ENCODE measurements at regions not wholly inside any gene's neighbourhood (a gene's known extent, or its start where the extent isn't known, plus 50 kb on each side); places are given as distances from the start of the nearest gene placed in this dataset.

DNA sequence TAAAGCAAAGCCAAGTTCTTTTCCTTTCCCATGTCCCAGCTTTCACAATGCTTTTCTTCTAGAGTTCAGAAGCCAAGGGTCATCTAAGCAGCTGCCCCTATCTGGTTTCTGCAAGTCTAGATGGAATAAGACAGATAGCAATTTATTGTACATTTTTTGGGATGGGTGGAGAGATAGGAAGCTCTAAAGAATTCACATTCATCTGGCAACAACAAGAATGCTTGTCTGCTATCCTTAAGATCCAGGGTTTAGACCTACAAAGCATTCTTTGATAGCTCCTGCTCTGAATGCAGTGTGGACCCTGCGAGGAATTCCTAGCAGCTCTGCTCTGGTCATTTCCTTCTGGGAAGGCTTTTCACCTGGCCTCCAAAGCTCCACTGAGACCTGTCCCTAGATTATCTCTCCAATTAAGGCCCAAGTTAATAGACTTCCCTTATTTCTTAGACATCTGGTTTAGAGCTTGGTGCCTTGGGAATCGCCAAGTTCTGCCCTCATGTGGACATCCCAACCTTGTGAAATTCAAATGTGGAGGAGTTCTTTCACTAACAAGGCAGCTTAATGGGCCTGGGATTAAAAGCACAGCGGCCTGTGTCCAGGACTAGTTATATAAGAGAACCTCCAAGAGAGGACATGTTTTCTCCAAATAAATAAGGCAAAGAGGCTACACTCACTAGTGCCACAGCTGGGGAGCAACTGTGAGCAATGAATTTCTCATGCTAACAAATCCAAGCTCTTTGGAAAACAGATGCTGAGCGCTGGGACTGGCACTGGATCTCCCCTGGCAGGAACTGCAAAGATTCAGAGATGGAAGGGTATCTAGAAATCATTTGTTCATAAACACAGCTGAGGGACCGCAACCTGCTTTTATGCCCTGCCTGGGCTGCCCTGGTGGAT, 384.5 kb upstream of the DDHD1 start:
- DNase-seq: no peak

DNA sequence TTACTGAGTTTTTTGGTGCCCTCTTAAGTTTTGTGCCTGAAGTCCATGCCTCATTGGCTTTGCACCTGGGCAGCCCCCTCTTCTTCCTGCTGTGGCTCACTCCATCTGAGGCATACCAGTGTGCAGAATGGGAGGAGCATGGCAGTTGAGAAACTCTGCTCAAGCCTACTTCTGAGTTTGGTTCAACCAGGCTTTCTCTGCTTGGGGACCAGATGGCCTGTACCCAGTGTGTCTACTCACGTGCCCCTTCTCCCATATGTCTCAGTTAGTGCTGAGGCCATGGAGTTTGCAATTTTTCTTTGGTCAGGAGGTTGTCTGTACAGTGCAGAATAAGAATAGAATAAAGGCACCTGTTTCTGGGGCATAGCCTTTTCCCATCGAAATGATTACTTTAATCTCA, 383.3 kb upstream of the DDHD1 start:
- no peak for DNase-seq

DNA sequence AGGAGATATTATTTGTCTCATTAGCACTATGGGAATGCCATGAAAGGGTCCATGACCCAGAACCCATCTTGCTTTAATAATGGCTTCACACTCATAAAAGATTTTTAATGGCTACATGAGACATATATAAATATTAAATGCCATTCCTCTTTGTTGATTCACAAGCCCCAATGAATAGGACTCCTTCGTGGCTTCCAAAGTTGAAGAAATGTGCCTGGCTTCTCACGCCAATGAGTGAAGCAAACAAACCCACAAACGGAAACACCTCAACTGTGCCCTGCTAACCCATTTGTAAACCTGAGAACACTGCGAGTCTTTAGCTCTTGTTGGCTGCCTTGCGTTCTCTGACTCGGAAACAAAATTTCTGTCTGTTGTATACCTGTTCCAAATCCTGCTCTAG, 381.7 kb upstream of the DDHD1 start:
- DNase-seq: no peak

DNA sequence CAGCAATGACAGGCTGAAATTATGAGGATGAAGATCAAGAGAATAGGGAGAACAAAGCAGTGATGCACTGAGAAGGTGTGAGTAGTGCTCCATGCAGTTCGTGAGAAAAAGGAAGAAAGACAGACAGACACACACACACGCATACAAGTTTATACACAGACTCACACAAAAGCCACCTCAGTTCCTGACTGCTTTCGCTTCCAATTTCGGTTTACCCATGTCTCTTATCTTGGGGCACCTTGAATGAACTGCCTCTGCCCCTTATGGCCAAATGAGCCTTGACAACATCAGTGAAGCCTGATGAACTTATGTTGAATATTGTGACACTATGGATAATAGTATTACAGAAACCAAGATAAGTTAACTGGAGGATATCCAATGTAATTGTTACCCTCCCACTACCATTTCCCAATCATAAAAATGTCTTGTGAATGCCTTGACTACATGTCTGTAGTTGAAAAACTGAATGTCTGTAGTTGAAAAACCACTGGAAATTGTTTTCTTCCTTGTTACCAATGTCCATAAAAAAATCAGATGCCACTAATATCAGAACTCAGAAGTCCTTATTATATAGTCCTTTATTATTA, 380.4 kb upstream of the DDHD1 start:
- DNase-seq: no peak

DNA sequence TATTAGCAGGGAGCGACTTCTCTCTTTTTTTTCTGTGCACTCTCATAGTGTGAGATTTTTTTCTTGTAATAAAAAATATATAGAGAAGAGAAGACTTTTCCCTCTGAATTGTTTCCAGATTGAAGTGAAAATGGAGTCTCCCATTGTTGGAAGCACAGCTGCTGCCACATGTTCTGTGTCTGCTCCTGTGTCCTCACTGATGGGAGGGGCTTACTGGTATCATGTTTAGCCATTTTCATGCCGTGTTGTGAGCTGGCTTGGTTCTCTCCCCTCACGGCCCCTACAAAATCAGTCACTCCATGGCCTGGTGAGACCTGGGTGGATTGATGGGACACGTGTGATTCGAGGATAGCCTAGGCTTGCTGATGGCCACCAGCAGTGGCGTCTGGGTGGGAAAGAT, 379.7 kb upstream of the DDHD1 start:
- DNase-seq: no peak

DNA sequence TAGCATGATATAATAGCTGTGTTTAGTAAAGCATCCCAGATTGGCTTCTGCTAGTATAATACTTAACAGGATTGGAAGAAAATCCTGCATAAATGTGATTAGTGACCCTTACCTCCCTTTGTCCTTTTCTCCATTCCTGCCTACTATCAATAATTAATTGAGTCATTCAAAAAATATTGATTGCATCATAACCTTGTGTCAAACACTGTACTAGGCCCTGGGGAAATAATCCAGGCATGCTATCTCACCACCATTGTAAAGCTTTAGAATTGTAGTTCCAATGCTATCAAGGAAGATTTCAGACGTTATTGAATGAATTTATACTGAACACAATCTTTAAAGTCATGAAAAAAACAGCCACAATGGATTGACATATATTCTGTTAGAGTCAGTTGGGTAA, 378.6 kb upstream of the DDHD1 start:
- DNase-seq: no peak

DNA sequence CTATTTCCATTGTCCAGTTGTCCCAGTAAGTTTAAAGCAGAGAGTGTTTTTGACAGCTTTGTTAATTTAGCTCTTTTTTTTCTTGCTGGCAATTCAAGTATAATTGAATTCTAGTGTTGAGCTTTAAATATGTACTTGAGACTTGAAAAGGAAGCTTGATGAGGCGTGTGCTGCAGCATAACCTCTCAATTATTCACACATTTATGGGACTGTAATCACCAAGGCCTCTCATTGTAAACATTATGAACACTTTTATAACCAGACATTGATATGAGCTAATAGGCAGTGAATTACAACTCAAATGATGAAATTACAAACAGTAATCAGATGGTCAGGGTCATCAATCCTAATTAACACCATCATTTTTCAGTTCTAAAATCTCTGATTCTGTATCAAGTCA, 378.0 kb upstream of the DDHD1 start:
- no peak for DNase-seq

DNA sequence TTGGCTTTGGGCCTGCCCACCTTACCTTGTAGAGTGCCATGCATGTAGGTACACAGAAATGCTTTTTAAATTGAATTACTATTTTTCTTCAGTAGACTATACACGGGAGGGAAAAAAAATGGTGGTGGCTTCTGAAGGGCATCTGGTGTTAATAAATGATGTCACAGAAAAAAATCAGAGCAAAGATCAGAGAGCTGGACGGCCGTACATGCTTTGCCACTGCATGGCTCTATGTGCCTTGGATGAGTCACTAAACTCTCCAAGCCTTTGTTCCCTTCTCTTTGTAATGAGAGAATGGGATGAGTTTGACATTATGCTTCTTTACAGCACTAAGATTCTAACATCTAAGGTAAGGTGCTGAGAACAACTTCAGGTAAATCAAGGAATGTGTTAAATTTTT, 376.4 kb upstream of the DDHD1 start:
- no peak for DNase-seq

DNA sequence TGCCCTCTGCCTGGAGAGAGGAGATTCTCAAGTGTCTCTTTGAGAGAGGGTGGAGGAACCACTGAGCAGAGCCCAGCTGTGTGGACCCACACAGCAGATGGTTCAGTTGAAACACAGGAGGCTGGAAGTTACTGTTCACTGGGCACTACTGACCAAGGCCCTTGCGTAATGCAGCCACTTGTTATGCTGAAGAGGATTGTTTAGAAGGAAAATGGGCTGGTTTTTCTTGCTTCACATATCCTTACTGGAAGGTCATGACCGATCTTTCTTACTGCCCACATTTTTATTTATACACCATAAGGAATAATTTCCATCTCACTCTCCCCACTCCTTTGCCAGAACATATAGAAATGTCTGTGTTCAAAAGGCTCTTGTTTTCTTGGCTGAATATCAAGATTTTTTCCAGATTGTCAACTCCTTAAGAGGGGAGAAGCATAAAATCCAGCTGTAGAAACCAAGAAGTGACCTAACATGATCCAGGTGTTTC, 375.1 kb upstream of the DDHD1 start:
- no peak for DNase-seq

DNA sequence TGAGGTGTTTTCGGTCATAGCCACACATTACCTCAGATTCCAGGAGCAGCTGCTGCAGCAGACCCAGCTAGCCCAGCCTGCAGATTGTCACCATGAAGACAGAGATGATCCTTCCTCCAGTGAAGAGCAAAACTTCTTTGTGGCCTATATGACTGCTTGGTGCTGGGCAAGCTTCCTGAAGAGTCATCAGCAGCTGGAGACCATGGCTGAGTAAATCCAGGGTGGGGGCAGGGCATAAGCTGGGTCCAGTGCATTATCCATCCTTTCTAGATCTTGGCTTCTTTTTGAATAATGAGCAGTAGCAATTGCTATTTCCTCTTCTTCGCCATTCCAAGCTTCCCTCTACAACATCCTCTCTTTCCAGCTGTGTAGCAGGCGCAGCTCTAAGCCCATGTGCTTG, 373.1 kb upstream of the DDHD1 start:
- DNase-seq: no peak

DNA sequence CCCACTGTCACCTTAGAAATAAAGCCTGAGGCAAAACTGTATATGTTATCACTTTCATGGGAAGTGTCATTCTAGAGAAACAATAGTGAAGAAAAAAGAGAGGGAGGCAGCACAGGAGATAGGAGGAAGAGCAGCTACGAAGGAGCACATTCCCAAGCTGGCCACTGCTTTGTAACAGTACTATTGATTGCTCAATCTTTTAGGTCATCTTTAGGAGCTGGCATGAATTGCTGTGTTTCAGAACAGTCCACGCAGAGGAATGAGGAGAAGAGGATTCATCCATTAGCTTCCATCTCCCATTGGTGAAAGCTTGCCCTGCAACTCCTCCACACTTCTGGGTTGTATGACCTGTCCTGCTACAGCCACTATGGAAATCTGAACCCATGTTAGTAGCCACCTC, 372.5 kb upstream of the DDHD1 start:
- no peak for DNase-seq

DNA sequence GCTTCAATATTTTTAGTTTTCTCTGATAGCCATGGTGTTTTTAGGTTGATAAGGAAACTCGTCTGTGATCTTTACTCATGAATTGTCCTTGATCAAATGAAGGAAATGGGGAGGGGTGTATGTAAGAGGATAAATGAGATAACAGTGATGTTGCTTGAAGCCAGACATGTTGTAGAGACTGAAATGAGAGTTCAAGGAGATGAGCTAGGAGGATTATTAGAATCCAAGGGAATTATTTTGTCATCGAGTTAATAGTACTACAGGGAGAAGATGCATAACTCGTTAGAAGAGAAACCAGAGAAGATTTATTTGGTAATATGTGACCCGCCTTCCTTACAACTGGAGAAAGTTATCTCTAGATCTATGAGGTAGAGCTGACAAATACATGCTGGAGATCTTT, 371.3 kb upstream of the DDHD1 start:
- DNase-seq: no peak

DNA sequence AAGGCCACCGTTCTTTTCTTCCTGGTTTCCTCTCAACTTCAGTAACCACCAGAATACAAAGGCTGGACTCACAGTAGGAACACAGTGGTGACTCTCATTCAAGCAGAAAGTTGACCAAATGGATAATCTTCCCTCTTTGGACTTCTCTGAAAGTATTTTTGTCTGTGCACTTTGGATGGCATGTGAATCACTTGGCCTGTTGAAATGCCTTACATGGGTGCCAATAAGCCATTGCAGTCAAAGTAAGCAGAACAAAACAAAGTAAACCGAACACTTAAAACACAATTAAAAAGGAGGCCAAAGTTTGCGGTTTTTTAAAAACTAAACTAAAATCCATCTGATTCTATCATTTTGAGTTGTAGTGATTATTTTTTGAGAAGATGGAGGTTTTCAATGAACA, 370.1 kb upstream of the DDHD1 start:
- DNase-seq: no peak

DNA sequence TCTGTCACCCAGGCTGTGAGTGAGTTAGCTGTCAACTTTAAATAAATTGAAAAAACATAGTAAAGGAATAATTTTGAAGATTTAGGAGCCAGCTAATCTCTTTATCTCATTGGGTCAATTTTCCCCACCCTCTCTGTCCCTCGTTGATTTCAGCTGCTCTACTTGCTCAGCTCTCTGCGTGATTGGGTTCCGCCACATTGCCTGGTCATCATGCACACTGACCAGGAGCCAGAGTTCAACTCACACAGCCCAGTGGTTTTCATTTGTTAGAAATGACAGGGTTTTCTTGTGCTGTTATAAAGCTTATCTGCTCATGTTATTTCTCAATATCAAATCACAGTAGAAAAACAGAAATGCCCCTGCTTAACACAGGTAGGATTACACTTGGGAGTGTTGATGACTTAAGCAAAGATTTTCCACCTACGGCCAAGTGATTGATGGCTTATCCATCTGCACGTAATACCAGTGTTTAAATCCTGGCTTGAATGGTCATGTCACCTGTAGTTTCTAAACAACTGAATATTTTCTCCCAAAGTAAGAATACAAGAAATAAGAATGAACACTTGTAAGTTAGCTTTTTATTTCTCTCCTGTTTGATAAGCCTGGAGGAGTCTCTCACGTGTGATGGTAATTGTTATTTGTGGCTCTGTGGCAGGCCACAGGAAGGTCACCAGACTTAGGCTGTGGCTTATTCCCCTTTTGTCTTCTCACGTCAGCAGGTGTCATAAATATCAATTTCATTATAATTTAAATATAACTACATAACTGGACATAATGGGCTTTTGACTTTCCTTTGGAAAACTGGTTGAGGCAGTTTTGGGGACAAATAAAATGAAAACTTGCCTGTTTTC, 367.2 kb upstream of the DDHD1 start:
- no peak for DNase-seq

DNA sequence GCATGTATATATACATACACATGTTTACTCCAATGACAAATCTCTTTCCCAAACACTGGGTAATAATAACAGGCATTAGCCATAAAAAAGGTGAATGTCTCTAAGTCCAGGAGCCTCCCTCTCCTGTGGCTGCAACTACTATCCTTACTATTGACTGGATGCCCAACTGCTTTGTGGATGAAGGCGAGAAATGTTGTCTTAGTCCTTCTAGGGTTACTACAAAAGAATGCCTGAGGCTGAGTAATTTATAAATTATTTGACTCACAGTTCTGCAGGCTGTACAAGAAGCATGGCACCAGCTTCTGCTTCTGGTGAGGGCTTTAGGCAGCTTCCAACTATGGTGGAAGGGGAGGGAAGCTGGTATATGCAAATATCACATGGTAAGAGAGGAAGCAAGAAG, 366.0 kb upstream of the DDHD1 start:
- no peak for DNase-seq

DNA sequence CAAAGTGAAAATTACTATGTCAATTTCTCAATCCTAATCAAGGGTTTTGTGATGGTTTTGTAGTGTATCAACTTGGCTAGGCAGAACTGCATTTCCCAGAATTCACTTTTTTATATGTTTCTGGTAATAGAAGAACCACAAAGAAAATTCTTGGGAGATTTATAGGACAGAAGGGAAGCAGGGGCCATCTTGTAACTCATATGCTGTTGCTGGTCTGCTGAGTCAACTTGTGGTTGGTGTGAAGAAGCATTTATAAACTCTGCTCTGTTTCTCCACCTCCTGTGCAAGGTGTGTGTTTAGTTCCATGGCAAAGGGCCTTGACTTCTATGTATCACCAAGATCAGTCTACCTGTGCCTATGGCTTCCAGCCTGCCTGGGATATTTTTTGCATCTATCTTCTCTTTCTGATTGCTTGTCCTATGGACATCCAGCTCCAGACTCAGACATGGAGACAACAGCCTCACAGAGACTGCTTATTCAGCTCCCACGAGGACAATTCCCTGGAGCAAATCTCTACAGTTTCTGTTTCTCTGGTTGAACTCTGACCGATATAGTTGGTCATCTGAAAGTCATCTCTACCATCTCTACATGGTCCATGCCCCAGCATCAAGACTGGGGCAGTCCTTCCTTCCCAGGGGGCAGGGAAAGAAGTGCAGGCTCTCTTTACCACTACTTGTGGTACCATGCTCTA, 364.3 kb upstream of the DDHD1 start:
- DNase-seq: no peak

DNA sequence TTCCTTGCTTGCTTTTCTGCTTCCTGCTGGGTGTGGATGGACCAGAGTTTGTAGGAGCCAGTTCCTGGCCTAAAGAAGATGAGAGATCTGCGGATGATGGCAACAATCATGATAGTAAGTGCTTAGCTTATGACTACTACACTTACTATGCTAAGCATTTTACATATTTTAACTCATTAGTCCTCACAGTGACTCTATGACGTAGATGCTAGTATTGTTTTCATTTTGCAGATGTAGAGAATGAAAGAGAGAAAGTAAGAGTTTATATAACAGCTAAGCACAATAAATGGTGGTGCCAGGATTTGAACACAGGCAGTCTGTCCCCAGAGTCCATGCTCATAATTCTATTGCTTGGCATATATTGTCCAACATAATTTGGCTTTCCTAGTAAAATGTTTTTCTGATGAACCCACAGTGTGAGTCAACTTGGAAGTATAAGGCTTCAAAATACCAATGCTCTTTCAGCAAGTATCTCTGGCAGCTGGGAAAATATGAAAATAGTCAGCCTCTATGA, 363.2 kb upstream of the DDHD1 start:
- DNase-seq: no peak

DNA sequence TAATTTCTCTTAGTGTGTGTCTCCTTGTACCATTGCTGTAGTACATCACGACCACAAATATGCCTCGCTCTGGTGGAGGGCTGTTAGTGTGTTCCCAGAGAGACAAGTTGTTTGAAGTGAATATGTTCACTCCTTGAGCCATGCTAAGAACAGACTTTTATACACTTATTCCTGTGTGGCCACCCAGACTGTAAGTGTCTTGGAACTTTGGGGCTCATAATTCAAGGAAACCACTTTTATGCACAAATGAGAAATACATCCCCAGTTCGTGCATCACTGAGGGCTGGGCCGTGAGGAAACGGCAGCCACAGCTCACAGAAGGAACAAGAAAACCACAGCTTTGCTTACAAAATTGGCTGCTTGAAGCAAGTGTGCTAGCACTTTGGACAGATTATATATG, 362.2 kb upstream of the DDHD1 start:
- DNase-seq: no peak

DNA sequence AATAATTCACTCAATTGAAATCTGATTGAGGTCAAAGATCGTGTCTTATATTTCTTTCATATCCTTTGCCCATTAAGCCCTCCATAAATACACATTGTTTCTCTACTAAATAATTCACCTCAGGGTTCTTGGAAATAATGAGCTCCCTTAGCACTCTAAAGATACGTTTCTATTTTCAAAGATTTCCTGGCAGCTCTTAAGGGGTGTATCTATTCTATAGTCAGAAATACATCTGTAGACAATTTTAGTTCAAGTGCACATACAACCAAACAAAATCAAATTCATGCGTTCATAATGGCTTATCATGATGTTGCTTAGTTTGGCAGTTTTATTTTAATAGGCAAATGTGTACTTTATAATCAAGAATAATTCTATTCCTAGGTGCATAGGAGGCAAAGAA, 361.1 kb upstream of the DDHD1 start:
- no peak for DNase-seq

DNA sequence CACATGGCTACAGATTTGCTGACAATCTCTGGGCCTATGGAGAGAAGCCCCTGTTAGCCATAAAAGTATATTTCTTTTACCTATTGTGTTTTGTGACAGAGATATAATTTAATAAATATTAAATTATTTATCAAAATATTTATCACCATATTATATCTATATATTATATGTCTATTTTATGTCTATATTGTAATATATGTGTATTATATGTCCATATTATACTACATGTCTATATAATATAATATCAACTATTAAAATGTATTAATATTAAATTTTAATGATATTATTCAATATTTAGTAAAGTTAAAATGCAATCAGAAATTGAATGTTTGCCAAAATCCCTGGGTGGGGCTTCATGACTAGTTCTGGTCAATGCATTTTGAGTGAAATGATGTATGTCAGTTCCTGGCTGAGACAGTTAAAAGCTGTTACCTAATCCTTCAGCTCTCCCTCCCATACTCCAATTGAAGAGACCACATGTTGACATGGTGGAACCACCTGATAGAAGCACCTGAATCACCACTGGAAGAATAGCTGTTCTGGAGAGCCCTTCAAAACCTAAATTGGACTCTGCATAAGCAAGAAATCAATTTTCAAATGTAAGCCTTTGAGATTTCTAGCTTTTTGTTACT, 357.3 kb upstream of the DDHD1 start:
- DNase-seq: no peak

DNA sequence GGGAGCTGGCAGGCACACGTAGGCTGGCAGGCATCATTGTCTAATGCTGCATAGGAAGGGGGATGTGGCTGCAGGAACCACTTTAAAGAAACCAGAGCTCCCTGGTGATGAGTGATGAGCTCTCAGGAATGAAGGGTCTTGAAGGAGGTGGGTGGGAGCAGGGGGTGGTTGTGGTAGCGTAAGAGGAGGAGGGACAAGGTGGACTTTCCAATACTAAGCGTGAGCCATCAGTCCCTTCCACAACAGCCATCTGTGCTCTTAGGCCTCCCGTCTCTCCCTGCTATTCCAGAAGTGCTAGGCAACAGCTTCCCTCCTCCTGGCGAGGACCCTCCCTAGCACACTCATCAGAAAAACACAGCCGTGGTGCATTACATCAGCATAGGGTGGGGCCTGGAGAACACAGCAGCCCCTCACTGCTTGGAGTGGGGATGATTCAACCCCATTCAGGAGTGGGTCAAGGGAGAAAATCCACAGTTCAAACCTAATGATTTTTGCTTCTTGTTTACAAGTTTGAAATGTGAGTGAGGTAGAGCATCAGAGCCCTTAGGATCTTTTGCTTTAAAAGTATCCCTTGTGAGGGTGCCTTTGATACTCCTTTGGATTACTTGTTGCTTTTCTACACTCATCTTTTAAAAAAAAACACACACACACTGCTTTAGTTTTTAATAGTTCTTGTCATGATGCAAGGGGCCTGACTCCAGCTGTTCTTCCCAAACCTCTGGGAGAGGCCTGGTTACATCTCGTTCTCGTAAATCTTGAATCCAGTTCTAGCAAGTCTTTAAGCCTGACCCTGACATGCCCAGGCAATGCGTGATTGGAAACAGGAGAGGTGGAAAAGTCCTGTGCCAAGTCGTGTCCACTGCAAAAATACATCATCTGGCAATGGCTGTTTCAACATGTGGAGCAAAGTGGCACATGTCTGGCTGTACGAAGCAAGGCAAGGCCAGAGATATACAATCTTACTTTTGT, 356.4 kb upstream of the DDHD1 start:
- no peak for DNase-seq
